ENCODE measurements at regions not wholly inside any gene's neighbourhood (a gene's known extent, or its start where the extent isn't known, plus 50 kb on each side); places are given as distances from the start of the nearest gene placed in this dataset.

DNA sequence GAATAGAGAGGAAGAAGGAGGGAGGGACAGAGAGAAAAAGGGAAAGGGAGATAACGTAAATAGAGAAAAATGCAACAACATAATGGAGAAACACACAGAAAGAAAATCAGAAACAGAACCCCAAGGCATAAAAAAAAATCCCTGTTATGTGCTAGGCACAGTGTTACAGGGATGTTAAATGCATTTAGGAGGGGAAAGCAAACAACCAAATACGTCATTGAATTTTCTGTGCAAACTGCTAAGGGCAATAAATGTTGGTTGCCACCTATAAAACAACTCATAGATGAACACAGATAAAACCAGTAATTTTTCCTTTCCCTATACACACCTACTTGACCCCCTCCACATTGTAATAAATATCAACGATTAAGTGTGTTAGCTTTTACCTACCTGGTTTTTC lies 51.3 kb upstream of the ASTN2 start (continued):
- TF ChIP-seq SUZ12 (IDR thresholded peaks at IDR 0.05; ENCODE audit: low read length) (no peak), SP2 (IDR thresholded peaks at IDR 0.05; ENCODE audit: low read length) (no peak), EGR1 (IDR thresholded peaks at IDR 0.05; ENCODE audit: borderline replicate concordance, low read depth, low read length) (no peak), CTBP2 (IDR thresholded peaks at IDR 0.05; ENCODE audit: borderline replicate concordance, insufficient read depth, insufficient read length, low read length) (no peak), GTF2F1 (IDR thresholded peaks at IDR 0.05; ENCODE audit: borderline replicate concordance, low read depth, low read length) (no peak)
- TF ChIP-seq, protein P1, sequence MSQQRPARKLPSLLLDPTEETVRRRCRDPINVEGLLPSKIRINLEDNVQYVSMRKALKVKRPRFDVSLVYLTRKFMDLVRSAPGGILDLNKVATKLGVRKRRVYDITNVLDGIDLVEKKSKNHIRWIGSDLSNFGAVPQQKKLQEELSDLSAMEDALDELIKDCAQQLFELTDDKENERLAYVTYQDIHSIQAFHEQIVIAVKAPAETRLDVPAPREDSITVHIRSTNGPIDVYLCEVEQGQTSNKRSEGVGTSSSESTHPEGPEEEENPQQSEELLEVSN (IDR thresholded peaks at IDR 0.05): no peak
